ENCODE measurements at regions not wholly inside any gene's neighbourhood (a gene's known extent, or its start where the extent isn't known, plus 50 kb on each side); places are given as distances from the start of the nearest gene placed in this dataset.

DNA sequence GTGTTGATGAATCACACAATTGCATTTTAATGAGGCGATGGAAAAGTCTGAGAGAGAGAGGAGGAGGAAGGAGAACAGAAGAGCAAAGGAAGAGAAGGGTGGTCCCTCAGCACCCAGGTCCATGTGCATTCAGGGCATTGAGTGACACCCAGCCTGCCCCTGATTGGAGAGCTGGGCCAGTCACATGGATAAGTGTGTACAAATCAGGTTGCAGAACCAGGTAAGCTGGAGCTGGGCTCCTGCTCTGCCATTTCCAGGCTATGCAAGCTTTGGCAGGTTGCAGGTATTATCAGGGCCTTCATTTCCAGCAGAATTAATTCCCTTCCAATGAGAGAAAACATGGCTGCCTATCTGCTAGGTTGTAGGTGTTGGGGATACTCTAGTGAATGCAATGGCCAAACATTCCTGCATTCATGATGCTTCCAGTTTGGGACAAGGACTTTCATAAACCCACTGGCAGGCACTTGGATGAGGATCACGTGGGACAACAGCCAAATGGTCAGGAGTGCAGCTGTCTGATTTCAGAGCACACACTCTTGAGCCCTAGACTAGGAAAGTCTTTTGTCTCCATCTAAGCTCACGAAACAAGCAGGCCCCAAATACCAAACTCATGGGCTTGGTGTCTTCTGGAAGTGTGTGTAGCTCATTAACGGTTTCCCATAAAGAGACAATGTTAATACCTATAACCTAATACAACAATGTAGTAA, 577.9 kb upstream of the CDH5 start:
- Mint-ChIP-seq H3K4me1 (peaks cover 8% of the 10 kb centered on the region), H3K27ac (no peak overlapping the region), H3K36me3 (no peaks in the 10 kb centered on the region), H3K9me3 (0 out of 2 replicates have a peak, but pooled peaks cover 5% of the 10 kb centered on the region), H3K27me3 (ENCODE audit: low read depth) (peaks cover 3% of the 10 kb centered on the region), H3K4me3 (no peak overlapping the region)
- CTCF ChIA-PET, result no interaction called here
- DNase-seq (ENCODE audit: low spot score) (no peak), ATAC-seq (no peak)
- TF ChIP-seq ESRRA (CRISPR knock-in tag; IDR thresholded peaks at IDR 0.05; ENCODE audit: borderline replicate concordance) (no peak), KAT7 (CRISPR knock-in tag; IDR thresholded peaks at IDR 0.05; ENCODE audit: borderline replicate concordance) (no peak)
- POLR2A ChIA-PET, result no interaction called here

DNA sequence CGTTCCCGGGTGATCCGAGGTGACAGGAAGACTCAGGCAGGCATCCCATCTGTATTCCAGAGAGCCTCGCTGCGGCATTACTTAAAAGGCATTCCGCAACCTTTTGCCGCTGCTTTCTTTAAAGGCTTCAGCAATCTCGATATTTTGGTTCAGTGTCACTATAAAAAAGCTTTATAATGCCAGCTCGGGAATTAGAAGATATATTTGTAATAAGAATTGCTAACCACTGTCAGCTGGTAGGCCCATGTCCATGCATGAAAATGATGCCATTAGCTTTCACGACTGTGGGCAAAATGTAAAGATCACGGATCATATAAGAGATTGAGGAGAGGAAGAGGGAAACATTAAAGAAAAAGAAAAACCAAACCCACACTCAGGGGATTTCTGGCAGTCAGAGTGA, 578.6 kb upstream of the CDH5 start:
- POLR2A ChIA-PET, result no interaction called here
- no peak overlapping the region for H3K4me3 Mint-ChIP-seq
- 0 out of 2 replicates have a peak, but pooled peaks cover 5% of the 10 kb centered on the region for H3K9me3 Mint-ChIP-seq
- H3K27ac Mint-ChIP-seq, result no peak overlapping the region
- TF ChIP-seq, protein P1, sequence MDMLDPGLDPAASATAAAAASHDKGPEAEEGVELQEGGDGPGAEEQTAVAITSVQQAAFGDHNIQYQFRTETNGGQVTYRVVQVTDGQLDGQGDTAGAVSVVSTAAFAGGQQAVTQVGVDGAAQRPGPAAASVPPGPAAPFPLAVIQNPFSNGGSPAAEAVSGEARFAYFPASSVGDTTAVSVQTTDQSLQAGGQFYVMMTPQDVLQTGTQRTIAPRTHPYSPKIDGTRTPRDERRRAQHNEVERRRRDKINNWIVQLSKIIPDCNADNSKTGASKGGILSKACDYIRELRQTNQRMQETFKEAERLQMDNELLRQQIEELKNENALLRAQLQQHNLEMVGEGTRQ (CRISPR knock-in tag; IDR thresholded peaks at IDR 0.05), result no peak
- TF ChIP-seq CREB1 (CRISPR knock-in tag; IDR thresholded peaks at IDR 0.05), result no peak
- TF ChIP-seq, protein P2, sequence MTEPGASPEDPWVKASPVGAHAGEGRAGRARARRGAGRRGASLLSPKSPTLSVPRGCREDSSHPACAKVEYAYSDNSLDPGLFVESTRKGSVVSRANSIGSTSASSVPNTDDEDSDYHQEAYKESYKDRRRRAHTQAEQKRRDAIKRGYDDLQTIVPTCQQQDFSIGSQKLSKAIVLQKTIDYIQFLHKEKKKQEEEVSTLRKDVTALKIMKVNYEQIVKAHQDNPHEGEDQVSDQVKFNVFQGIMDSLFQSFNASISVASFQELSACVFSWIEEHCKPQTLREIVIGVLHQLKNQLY (CRISPR knock-in tag; IDR thresholded peaks at IDR 0.05), result no peak
- no peak for TF ChIP-seq ESRRA (CRISPR knock-in tag; IDR thresholded peaks at IDR 0.05; ENCODE audit: borderline replicate concordance)
- TF ChIP-seq JAZF1 (CRISPR knock-in tag; IDR thresholded peaks at IDR 0.05), result no peak
- TF ChIP-seq, protein P3, sequence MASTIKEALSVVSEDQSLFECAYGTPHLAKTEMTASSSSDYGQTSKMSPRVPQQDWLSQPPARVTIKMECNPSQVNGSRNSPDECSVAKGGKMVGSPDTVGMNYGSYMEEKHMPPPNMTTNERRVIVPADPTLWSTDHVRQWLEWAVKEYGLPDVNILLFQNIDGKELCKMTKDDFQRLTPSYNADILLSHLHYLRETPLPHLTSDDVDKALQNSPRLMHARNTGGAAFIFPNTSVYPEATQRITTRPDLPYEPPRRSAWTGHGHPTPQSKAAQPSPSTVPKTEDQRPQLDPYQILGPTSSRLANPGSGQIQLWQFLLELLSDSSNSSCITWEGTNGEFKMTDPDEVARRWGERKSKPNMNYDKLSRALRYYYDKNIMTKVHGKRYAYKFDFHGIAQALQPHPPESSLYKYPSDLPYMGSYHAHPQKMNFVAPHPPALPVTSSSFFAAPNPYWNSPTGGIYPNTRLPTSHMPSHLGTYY (CRISPR knock-in tag; IDR thresholded peaks at IDR 0.05), result no peak
- ATAC-seq (no peak), DNase-seq (ENCODE audit: low spot score) (no peak)
- CTCF ChIA-PET, result no interaction called here
- H3K36me3 Mint-ChIP-seq, result no peaks in the 10 kb centered on the region
- H3K27me3 Mint-ChIP-seq (ENCODE audit: low read depth), result peaks cover 3% of the 10 kb centered on the region
- H3K4me1 Mint-ChIP-seq, result peaks cover 9% of the 10 kb centered on the region

DNA sequence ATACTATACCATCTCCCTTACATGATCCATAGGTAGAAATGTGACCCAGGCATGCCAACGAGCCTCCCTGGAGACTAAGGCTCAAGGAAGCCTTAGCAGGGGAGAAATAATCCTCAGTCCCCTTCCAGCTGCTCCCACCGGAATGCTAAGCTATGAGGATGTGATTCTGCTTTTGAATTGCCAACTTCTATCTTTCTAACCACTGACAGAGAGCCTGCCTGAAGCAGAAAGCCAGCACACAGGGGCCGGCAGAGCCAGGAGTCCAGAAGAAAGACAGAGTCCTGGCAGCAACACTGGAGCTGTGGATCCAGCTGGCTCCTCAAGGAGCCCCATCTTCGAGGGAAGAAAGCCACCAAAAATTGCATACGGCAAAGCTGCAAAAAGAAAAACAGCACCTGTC, 579.6 kb upstream of the CDH5 start:
- CTCF ChIA-PET, result no interaction called here
- POLR2A ChIA-PET, result no interaction called here
- ATAC-seq (no peak), DNase-seq (ENCODE audit: low spot score) (no peak)
- Mint-ChIP-seq H3K27ac (no peak overlapping the region), H3K4me3 (no peak overlapping the region), H3K4me1 (peaks cover 10% of the 10 kb centered on the region), H3K27me3 (ENCODE audit: low read depth) (peaks cover 3% of the 10 kb centered on the region), H3K9me3 (0 out of 2 replicates have a peak, but pooled peaks cover 5% of the 10 kb centered on the region), H3K36me3 (no peaks in the 10 kb centered on the region)
- TF ChIP-seq JAZF1 (CRISPR knock-in tag; IDR thresholded peaks at IDR 0.05) (no peak), FOXP1 (CRISPR knock-in tag; IDR thresholded peaks at IDR 0.05; ENCODE audit: borderline replicate concordance) (no peak), TCF7 (CRISPR knock-in tag; IDR thresholded peaks at IDR 0.05; ENCODE audit: low read depth) (no peak), NR1H2 (CRISPR knock-in tag; IDR thresholded peaks at IDR 0.05) (no peak), ETV6 (CRISPR knock-in tag; IDR thresholded peaks at IDR 0.05) (no peak), PRRX2 (CRISPR knock-in tag; IDR thresholded peaks at IDR 0.05) (no peak), CREB1 (CRISPR knock-in tag; IDR thresholded peaks at IDR 0.05) (no peak), ZNF317 (CRISPR knock-in tag; IDR thresholded peaks at IDR 0.05; ENCODE audit: borderline replicate concordance, low read depth) (no peak), ZNF219 (CRISPR knock-in tag; IDR thresholded peaks at IDR 0.05; ENCODE audit: borderline replicate concordance) (no peak), JUN (CRISPR knock-in tag; IDR thresholded peaks at IDR 0.05) (no peak), TP53 (CRISPR knock-in tag; IDR thresholded peaks at IDR 0.05) (no peak), MXD4 (CRISPR knock-in tag; IDR thresholded peaks at IDR 0.05; ENCODE audit: borderline replicate concordance) (no peak), HMGA2 (CRISPR knock-in tag; IDR thresholded peaks at IDR 0.05) (no peak), NR3C1 (CRISPR knock-in tag; conservative IDR thresholded peaks at IDR 0.05; ENCODE audit: low read depth) (no peak)
- TF ChIP-seq, protein P4, sequence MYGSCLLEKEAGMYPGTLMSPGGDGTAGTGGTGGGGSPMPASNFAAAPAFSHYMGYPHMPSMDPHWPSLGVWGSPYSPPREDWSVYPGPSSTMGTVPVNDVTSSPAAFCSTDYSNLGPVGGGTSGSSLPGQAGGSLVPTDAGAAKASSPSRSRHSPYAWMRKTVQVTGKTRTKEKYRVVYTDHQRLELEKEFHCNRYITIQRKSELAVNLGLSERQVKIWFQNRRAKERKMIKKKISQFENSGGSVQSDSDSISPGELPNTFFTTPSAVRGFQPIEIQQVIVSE (CRISPR knock-in tag; IDR thresholded peaks at IDR 0.05; ENCODE audit: borderline replicate concordance), result no peak
- TF ChIP-seq, protein P5, sequence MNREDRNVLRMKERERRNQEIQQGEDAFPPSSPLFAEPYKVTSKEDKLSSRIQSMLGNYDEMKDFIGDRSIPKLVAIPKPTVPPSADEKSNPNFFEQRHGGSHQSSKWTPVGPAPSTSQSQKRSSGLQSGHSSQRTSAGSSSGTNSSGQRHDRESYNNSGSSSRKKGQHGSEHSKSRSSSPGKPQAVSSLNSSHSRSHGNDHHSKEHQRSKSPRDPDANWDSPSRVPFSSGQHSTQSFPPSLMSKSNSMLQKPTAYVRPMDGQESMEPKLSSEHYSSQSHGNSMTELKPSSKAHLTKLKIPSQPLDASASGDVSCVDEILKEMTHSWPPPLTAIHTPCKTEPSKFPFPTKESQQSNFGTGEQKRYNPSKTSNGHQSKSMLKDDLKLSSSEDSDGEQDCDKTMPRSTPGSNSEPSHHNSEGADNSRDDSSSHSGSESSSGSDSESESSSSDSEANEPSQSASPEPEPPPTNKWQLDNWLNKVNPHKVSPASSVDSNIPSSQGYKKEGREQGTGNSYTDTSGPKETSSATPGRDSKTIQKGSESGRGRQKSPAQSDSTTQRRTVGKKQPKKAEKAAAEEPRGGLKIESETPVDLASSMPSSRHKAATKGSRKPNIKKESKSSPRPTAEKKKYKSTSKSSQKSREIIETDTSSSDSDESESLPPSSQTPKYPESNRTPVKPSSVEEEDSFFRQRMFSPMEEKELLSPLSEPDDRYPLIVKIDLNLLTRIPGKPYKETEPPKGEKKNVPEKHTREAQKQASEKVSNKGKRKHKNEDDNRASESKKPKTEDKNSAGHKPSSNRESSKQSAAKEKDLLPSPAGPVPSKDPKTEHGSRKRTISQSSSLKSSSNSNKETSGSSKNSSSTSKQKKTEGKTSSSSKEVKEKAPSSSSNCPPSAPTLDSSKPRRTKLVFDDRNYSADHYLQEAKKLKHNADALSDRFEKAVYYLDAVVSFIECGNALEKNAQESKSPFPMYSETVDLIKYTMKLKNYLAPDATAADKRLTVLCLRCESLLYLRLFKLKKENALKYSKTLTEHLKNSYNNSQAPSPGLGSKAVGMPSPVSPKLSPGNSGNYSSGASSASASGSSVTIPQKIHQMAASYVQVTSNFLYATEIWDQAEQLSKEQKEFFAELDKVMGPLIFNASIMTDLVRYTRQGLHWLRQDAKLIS (CRISPR knock-in tag; IDR thresholded peaks at IDR 0.05; ENCODE audit: borderline replicate concordance), result no peak
- TF ChIP-seq, protein P6, sequence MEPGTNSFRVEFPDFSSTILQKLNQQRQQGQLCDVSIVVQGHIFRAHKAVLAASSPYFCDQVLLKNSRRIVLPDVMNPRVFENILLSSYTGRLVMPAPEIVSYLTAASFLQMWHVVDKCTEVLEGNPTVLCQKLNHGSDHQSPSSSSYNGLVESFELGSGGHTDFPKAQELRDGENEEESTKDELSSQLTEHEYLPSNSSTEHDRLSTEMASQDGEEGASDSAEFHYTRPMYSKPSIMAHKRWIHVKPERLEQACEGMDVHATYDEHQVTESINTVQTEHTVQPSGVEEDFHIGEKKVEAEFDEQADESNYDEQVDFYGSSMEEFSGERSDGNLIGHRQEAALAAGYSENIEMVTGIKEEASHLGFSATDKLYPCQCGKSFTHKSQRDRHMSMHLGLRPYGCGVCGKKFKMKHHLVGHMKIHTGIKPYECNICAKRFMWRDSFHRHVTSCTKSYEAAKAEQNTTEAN (CRISPR knock-in tag; IDR thresholded peaks at IDR 0.05), result no peak

Measured in WTC11 (cell line).